ENCODE measurements at regions not wholly inside any gene's neighbourhood (a gene's known extent, or its start where the extent isn't known, plus 50 kb on each side); places are given as distances from the start of the nearest gene placed in this dataset.

- no peaks in the 10 kb centered on the region for H4K20me1 ChIP-seq (ENCODE audit: control insufficient read depth, extremely low read depth, insufficient read depth, low read length)
- H3K9me3 ChIP-seq (ENCODE audit: control insufficient read depth, insufficient read depth, low read depth, low read length): no peaks in the 10 kb centered on the region
- H3K79me2 ChIP-seq (ENCODE audit: control insufficient read depth, insufficient read depth, low read length): no peaks in the 10 kb centered on the region
- DNase-seq (ENCODE audit: low read depth in 2 of 2): no peak
- no peak overlapping the region for H3K9ac ChIP-seq (ENCODE audit: insufficient read depth, low read length)
- no peak overlapping the region for H3K27ac ChIP-seq (ENCODE audit: insufficient read depth, low read length)
- no peaks in the 10 kb centered on the region for H3K27me3 ChIP-seq (ENCODE audit: control insufficient read depth, insufficient read depth, low read length)
- H3K4me3 ChIP-seq (replicated peaks in 1 of 4; ENCODE audit: control extremely low read depth in 1 of 4, insufficient read depth in 1 of 4, low read depth in 3 of 4, low read length in 4 of 4): no peak overlapping the region
- H3K4me1 ChIP-seq (ENCODE audit: control insufficient read depth, extremely low read depth, insufficient read depth, low read length): no peaks in the 10 kb centered on the region
- no peak overlapping the region for H3K4me2 ChIP-seq (ENCODE audit: extremely low read depth, insufficient read depth, low read length)
- no peak overlapping the region for H2AFZ ChIP-seq (ENCODE audit: low read length)
- no peaks in the 10 kb centered on the region for H3K36me3 ChIP-seq (ENCODE audit: control insufficient read depth, insufficient read depth, low read length)
- TF ChIP-seq EZH2 (IDR thresholded peaks at IDR 0.05; ENCODE audit: low read length, missing control alignments): no peak
- no peak for TF ChIP-seq CTCF (conservative IDR thresholded peaks at IDR 0.05 in 1 of 2, IDR thresholded peaks at IDR 0.05 in 1 of 2; ENCODE audit: low read depth in 1 of 2, low read length in 2 of 2)
Measured at GRCh38 chr4:24743206-24743605, 52.2 kb upstream of the SOD3 start.

- no peaks in the 10 kb centered on the region for H3K27me3 ChIP-seq (ENCODE audit: control insufficient read depth, insufficient read depth, low read length)
- no peaks in the 10 kb centered on the region for H3K36me3 ChIP-seq (ENCODE audit: control insufficient read depth, insufficient read depth, low read length)
- no peak overlapping the region for H2AFZ ChIP-seq (ENCODE audit: low read length)
- no peak overlapping the region for H3K4me3 ChIP-seq (replicated peaks in 1 of 4; ENCODE audit: control extremely low read depth in 1 of 4, insufficient read depth in 1 of 4, low read depth in 3 of 4, low read length in 4 of 4)
- H4K20me1 ChIP-seq (ENCODE audit: control insufficient read depth, extremely low read depth, insufficient read depth, low read length): no peaks in the 10 kb centered on the region
- TF ChIP-seq CTCF (conservative IDR thresholded peaks at IDR 0.05 in 1 of 2, IDR thresholded peaks at IDR 0.05 in 1 of 2; ENCODE audit: low read depth in 1 of 2, low read length in 2 of 2) (no peak), EZH2 (IDR thresholded peaks at IDR 0.05; ENCODE audit: low read length, missing control alignments) (no peak)
- no peak overlapping the region for H3K4me2 ChIP-seq (ENCODE audit: extremely low read depth, insufficient read depth, low read length)
- H3K79me2 ChIP-seq (ENCODE audit: control insufficient read depth, insufficient read depth, low read length): no peaks in the 10 kb centered on the region
- no peak overlapping the region for H3K9ac ChIP-seq (ENCODE audit: insufficient read depth, low read length)
- peak in 1 of 2 donors; percentile 76 for DNase-seq (ENCODE audit: low read depth in 2 of 2)
- no peaks in the 10 kb centered on the region for H3K4me1 ChIP-seq (ENCODE audit: control insufficient read depth, extremely low read depth, insufficient read depth, low read length)
- no peaks in the 10 kb centered on the region for H3K9me3 ChIP-seq (ENCODE audit: control insufficient read depth, insufficient read depth, low read depth, low read length)
- H3K27ac ChIP-seq (ENCODE audit: insufficient read depth, low read length): no peak overlapping the region
Measured at GRCh38 chr4:24743927-24744326, 51.4 kb upstream of the SOD3 start.

- no peaks in the 10 kb centered on the region for H3K9me3 ChIP-seq (ENCODE audit: control insufficient read depth, insufficient read depth, low read depth, low read length)
- no peak overlapping the region for H3K27ac ChIP-seq (ENCODE audit: insufficient read depth, low read length)
- no peaks in the 10 kb centered on the region for H3K27me3 ChIP-seq (ENCODE audit: control insufficient read depth, insufficient read depth, low read length)
- H3K9ac ChIP-seq (ENCODE audit: insufficient read depth, low read length): no peak overlapping the region
- no peak overlapping the region for H3K4me3 ChIP-seq (replicated peaks in 1 of 4; ENCODE audit: control extremely low read depth in 1 of 4, insufficient read depth in 1 of 4, low read depth in 3 of 4, low read length in 4 of 4)
- peak in 1 of 2 donors; percentile 58 for DNase-seq (ENCODE audit: low read depth in 2 of 2)
- no peaks in the 10 kb centered on the region for H3K4me1 ChIP-seq (ENCODE audit: control insufficient read depth, extremely low read depth, insufficient read depth, low read length)
- H3K4me2 ChIP-seq (ENCODE audit: extremely low read depth, insufficient read depth, low read length): no peak overlapping the region
- H2AFZ ChIP-seq (ENCODE audit: low read length): no peak overlapping the region
- H3K79me2 ChIP-seq (ENCODE audit: control insufficient read depth, insufficient read depth, low read length): no peaks in the 10 kb centered on the region
- TF ChIP-seq CTCF (conservative IDR thresholded peaks at IDR 0.05 in 1 of 2, IDR thresholded peaks at IDR 0.05 in 1 of 2; ENCODE audit: low read depth in 1 of 2, low read length in 2 of 2): no peak
- no peak for TF ChIP-seq EZH2 (IDR thresholded peaks at IDR 0.05; ENCODE audit: low read length, missing control alignments)
- H3K36me3 ChIP-seq (ENCODE audit: control insufficient read depth, insufficient read depth, low read length): no peaks in the 10 kb centered on the region
- no peaks in the 10 kb centered on the region for H4K20me1 ChIP-seq (ENCODE audit: control insufficient read depth, extremely low read depth, insufficient read depth, low read length)
Measured at GRCh38 chr4:24745172-24745895, 50.0 kb upstream of the SOD3 start.
